Transverse colon (tissue), 4 donors: ENCODE measurements at regions not wholly inside any gene's neighbourhood (a gene's known extent, or its start where the extent isn't known, plus 50 kb on each side); places are given as distances from the start of the nearest gene placed in this dataset.

Source experiments
- POLR2A ChIP-seq: fragments of 450-650 bp; IDR thresholded peaks from one replicate; pipeline ENCODE4 v1.6.1; 2016; ENCODE audit warnings: antibody characterized with exemption, mild to moderate bottlenecking, moderate library complexity
- POLR2AphosphoS5 ChIP-seq, 3 donors: sonication (generic); formaldehyde crosslinking; IDR thresholded peaks; one replicate each; pipeline ENCODE4 v1.6.1; 2016; ENCODE audit warnings: antibody characterized with exemption in 3 of 3
- TF ChIP-seq, protein P1 (sequence below), 5 experiments: fragments of 200-600 bp in 3 of 5; fragments of 450-650 bp in 2 of 5; sonication (generic) in 3 of 5; IDR thresholded peaks; 1 replicate in 2 of 5; 2 replicates in 3 of 5; pipeline ENCODE4 v1.5.1; 2016 to 2017; ENCODE audit warnings: antibody characterized with exemption in 5 of 5, inconsistent platforms in 3 of 5, mild to moderate bottlenecking in 2 of 5, moderate library complexity in 1 of 5

DNA sequence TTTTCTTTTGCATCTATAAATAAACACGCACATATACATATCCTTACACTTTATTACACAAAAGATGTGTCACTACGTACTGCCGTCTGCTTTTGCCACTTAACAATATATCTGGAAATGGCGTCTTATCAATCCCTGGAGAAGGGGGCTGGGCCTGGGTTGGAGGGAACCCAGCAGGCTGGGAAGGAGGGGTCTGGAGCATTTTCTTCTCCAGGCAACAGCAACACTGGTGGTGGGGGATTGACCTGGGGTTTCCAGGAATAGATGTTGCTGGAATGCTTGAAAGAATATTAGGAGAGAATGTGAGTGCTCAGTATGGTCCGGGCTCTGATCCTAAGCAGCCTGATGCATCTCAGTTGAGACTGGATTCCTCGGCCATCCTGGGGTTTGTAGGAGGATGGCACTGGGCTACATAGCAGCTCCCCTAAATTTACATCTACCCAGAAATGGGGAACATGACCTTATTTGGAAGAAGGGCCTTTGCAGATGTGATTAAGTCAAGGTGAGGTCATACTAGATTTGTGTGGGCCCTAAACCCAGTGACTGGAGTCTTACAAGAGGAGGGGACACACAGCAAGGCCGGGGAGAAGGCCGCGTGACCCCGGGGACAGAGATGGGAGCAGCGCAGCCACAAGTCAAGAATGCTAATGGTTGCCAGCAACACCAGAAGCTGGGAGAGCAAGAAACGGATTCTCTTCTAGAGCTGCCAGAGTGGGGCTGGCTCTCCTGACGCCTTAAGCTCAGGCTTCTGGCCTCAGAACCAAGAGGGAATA lies 98.6 kb downstream of the SIK1 start:
- no peak for TF ChIP-seq POLR2AphosphoS5 (IDR thresholded peaks at IDR 0.05)
- TF ChIP-seq, protein P1, sequence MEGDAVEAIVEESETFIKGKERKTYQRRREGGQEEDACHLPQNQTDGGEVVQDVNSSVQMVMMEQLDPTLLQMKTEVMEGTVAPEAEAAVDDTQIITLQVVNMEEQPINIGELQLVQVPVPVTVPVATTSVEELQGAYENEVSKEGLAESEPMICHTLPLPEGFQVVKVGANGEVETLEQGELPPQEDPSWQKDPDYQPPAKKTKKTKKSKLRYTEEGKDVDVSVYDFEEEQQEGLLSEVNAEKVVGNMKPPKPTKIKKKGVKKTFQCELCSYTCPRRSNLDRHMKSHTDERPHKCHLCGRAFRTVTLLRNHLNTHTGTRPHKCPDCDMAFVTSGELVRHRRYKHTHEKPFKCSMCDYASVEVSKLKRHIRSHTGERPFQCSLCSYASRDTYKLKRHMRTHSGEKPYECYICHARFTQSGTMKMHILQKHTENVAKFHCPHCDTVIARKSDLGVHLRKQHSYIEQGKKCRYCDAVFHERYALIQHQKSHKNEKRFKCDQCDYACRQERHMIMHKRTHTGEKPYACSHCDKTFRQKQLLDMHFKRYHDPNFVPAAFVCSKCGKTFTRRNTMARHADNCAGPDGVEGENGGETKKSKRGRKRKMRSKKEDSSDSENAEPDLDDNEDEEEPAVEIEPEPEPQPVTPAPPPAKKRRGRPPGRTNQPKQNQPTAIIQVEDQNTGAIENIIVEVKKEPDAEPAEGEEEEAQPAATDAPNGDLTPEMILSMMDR (IDR thresholded peaks at IDR 0.05): no peak
- TF ChIP-seq POLR2A: no peak
